ENCODE measurements at regions not wholly inside any gene's neighbourhood (a gene's known extent, or its start where the extent isn't known, plus 50 kb on each side); places are given as distances from the start of the nearest gene placed in this dataset.

DNA sequence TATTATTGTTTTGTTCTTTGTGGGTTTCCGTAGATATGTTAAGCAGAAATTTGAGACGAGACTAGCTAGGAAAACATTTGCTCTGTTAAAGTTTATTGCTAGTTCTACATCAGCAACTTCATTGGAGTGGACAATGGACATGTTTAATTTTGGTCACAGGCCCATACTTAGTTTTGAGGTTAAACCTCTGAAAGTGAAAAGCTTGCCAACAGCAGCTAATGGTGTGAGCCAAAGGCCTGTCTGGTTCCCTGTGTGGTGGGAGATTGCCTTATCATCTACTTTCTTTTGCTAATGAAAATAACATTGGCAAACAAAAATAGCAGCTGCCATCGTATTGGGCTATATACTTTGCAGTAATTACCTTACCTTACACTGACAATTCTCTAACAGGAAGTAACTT lies 388.4 kb upstream of the FZD8 start:
- TF ChIP-seq YY1 (IDR thresholded peaks at IDR 0.05; ENCODE audit: insufficient read depth, insufficient read length) (no peak), SUZ12 (IDR thresholded peaks at IDR 0.05; ENCODE audit: extremely low read depth, insufficient read depth, insufficient read length) (no peak), ZNF274 (IDR thresholded peaks at IDR 0.05; ENCODE audit: low read depth, low read length) (no peak)

Data from NT2/D1 (cell line).